Omental fat pad (tissue), 3 donors: ENCODE measurements at regions not wholly inside any gene's neighbourhood (a gene's known extent, or its start where the extent isn't known, plus 50 kb on each side); places are given as distances from the start of the nearest gene placed in this dataset.

Source experiments
- ATAC-seq: fragments of 150-250 bp; one replicate; pipeline ENCODE4 v1.9.1; 2016; ENCODE audit warnings: mild to moderate bottlenecking, moderate library complexity; ENCODE audit not compliant: low FRiP score
- DNase-seq: peaks from one replicate; pipeline ENCODE4 v3.0.0-alpha.2; 2019; ENCODE audit warnings: low spot score
- CTCF ChIP-seq, 3 donors: fragments of 450-650 bp; IDR thresholded peaks; one replicate each; pipeline ENCODE4 v1.5.1; 2016 to 2017; ENCODE audit warnings: antibody characterized with exemption in 3 of 3, mild to moderate bottlenecking in 3 of 3, moderate library complexity in 2 of 3

DNA sequence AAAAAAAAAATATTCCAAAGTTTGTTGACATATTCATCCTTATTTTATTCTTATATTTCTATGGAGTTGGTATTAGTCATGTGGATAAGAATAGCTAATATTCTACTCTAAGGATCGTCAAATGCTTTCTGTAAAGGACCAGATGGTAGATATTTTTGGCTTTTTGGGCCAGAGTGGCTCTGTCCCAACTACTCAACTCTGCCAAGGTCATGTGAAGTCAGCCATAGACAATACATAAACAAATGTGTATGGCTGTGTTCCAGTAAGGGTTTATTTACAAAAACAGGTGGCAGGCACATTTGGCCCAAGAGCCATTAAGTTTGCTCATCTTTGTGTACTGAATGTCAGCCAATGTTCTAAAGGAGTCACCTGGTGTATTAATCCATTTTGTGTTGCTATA, 131.8 kb downstream of the TBX5 start:
- ATAC-seq (no peak), DNase-seq (no peak)
- no peak for TF ChIP-seq CTCF (IDR thresholded peaks at IDR 0.05)

GRCh38 chr12:114272605-114273004, 133.3 kb downstream of the TBX5 start:
- no peak for DNase-seq
- no peak for TF ChIP-seq CTCF (IDR thresholded peaks at IDR 0.05)
- ATAC-seq, result no peak

DNA sequence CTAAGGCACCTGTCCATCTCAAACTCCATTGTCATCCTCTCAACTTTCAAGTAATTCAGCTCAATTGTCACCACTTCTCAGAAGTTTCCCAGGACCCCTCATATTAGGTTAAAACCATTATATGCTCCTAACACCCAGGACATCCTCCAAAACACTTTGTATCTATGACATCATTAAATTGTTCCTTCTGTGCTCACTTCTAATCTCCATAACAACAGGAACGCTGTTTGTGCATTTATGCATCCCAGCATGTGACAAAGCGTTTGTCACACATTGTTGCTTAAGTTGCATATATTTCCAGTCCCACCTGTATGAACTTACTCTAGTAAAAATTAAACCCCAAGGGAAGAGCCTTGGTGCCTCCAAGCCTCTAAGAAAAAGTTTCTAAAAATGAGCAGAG, 133.9 kb downstream of the TBX5 start:
- ATAC-seq (no peak), DNase-seq (no peak)
- TF ChIP-seq CTCF (IDR thresholded peaks at IDR 0.05), result no peak

GRCh38 chr12:114269153-114269552, 136.8 kb downstream of the TBX5 start:
- ATAC-seq (no peak), DNase-seq (no peak)
- TF ChIP-seq CTCF (IDR thresholded peaks at IDR 0.05), result no peak

GRCh38 chr12:114266536-114266935, 139.4 kb downstream of the TBX5 start:
- no peak for DNase-seq
- no peak for TF ChIP-seq CTCF (IDR thresholded peaks at IDR 0.05)
- no peak for ATAC-seq

- DNase-seq, result no peak
- TF ChIP-seq CTCF (IDR thresholded peaks at IDR 0.05), result no peak
- peak; percentile 42 for ATAC-seq
Measured at GRCh38 chr12:114265036-114265435, 140.9 kb downstream of the TBX5 start.

- TF ChIP-seq CTCF (IDR thresholded peaks at IDR 0.05), result no peak
- DNase-seq (no peak), ATAC-seq (no peak)
Measured at GRCh38 chr12:114263056-114263805, 142.7 kb downstream of the TBX5 start.
